ENCODE measurements at regions not wholly inside any gene's neighbourhood (a gene's known extent, or its start where the extent isn't known, plus 50 kb on each side); places are given as distances from the start of the nearest gene placed in this dataset.

GRCh38 chr1:198377702-198378101, 162.8 kb downstream of the ATP6V1G3 start:
- Histone ChIP-seq H3K4me2 (replicated peaks; ENCODE audit: extremely low read depth, low read length, poor library complexity, severe bottlenecking) (no peak overlapping the region), H3K27me3 (ENCODE audit: control insufficient read depth in 2 of 2, insufficient read depth in 2 of 2, low read length in 2 of 2) (no peaks in the 10 kb centered on the region), H3K9me3 (replicated peaks in 1 of 2; ENCODE audit: control insufficient read depth in 1 of 2, insufficient read depth in 1 of 2, low read length in 2 of 2) (peaks cover 4 to 9% of the 10 kb centered on the region in 2 donors), H3K4me3 (replicated peaks in 1 of 3; ENCODE audit: low read depth in 2 of 3, low read length in 3 of 3) (no peak overlapping the region), H3K4me1 (ENCODE audit: control insufficient read depth in 1 of 2, insufficient read depth in 2 of 2, low read length in 2 of 2) (no peaks in the 10 kb centered on the region), H2AFZ (ENCODE audit: insufficient read depth, low read depth, low read length, poor library complexity, severe bottlenecking) (no peak overlapping the region), H3K9ac (ENCODE audit: insufficient read depth, low read length, poor library complexity, severe bottlenecking) (no peak overlapping the region), H4K20me1 (ENCODE audit: insufficient read depth, low read length) (no peaks in the 10 kb centered on the region), H3K27ac (ENCODE audit: low read depth in 1 of 2, low read length in 2 of 2) (no peak overlapping the region), H3K79me2 (ENCODE audit: insufficient read depth, low read length) (no peaks in the 10 kb centered on the region), H3K36me3 (replicated peaks in 1 of 2; ENCODE audit: control insufficient read depth in 1 of 2, insufficient read depth in 2 of 2, low read length in 2 of 2) (no peaks in the 10 kb centered on the region)
- Mint-ChIP-seq H3K27ac (no peak overlapping the region), H3K4me1 (no peaks in the 10 kb centered on the region), H3K4me3 (no peak overlapping the region), H3K9me3 (peaks cover 0 to 8% (median 4%) of the 10 kb centered on the region in 7 donors), H3K27me3 (ENCODE audit: low read depth in 3 of 3) (no peaks in the 10 kb centered on the region), H3K36me3 (no peaks in the 10 kb centered on the region)
- no peak for DNase-seq
- no peak for TF ChIP-seq CTCF (IDR thresholded peaks at IDR 0.05)
- intact Hi-C loops (cut with micrococcal nuclease), result no loop called here

- H3K9me3 ChIP-seq (replicated peaks in 1 of 2; ENCODE audit: control insufficient read depth in 1 of 2, insufficient read depth in 1 of 2, low read length in 2 of 2), result peaks cover 4 to 9% of the 10 kb centered on the region in 2 donors
- no peak overlapping the region for H3K9ac ChIP-seq (ENCODE audit: insufficient read depth, low read length, poor library complexity, severe bottlenecking)
- no peaks in the 10 kb centered on the region for H4K20me1 ChIP-seq (ENCODE audit: insufficient read depth, low read length)
- no peak for TF ChIP-seq CTCF (IDR thresholded peaks at IDR 0.05)
- H3K27me3 ChIP-seq (ENCODE audit: control insufficient read depth in 2 of 2, insufficient read depth in 2 of 2, low read length in 2 of 2), result no peaks in the 10 kb centered on the region
- Mint-ChIP-seq H3K4me3 (no peak overlapping the region), H3K36me3 (no peaks in the 10 kb centered on the region), H3K27me3 (ENCODE audit: low read depth in 3 of 3) (no peaks in the 10 kb centered on the region), H3K4me1 (no peaks in the 10 kb centered on the region), H3K27ac (no peak overlapping the region), H3K9me3 (peaks cover 0 to 8% (median 4%) of the 10 kb centered on the region in 7 donors)
- no peaks in the 10 kb centered on the region for H3K4me1 ChIP-seq (ENCODE audit: control insufficient read depth in 1 of 2, insufficient read depth in 2 of 2, low read length in 2 of 2)
- H3K36me3 ChIP-seq (replicated peaks in 1 of 2; ENCODE audit: control insufficient read depth in 1 of 2, insufficient read depth in 2 of 2, low read length in 2 of 2), result no peaks in the 10 kb centered on the region
- DNase-seq, result no peak
- no peak overlapping the region for H3K27ac ChIP-seq (ENCODE audit: low read depth in 1 of 2, low read length in 2 of 2)
- H3K4me3 ChIP-seq (replicated peaks in 1 of 3; ENCODE audit: low read depth in 2 of 3, low read length in 3 of 3), result no peak overlapping the region
- no peaks in the 10 kb centered on the region for H3K79me2 ChIP-seq (ENCODE audit: insufficient read depth, low read length)
- no peak overlapping the region for H2AFZ ChIP-seq (ENCODE audit: insufficient read depth, low read depth, low read length, poor library complexity, severe bottlenecking)
- no peak overlapping the region for H3K4me2 ChIP-seq (replicated peaks; ENCODE audit: extremely low read depth, low read length, poor library complexity, severe bottlenecking)
- intact Hi-C loops (cut with micrococcal nuclease), result no loop called here
Observed at GRCh38 chr1:198374288-198374687, 166.2 kb downstream of the ATP6V1G3 start.

Data from CD14-positive monocyte (primary cell).